ENCODE measurements at regions not wholly inside any gene's neighbourhood (a gene's known extent, or its start where the extent isn't known, plus 50 kb on each side); places are given as distances from the start of the nearest gene placed in this dataset.
A peak's percentile ranks its signal among the peaks of the same experiment; 100 is the strongest.

GRCh38 chr9:129250786-129251185 lies 72.7 kb upstream of the IER5L start:
- no peak for DNase-seq

GRCh38 chr9:129247285-129248153 lies 69.5 kb upstream of the IER5L start:
- DNase-seq, result no peak

GRCh38 chr9:129245276-129245675 lies 67.2 kb upstream of the IER5L start:
- no peak for DNase-seq

GRCh38 chr9:129242971-129243561 lies 65.0 kb upstream of the IER5L start:
- no peak for DNase-seq

- DNase-seq, result no peak
Measured at GRCh38 chr9:129242191-129242941, 64.3 kb upstream of the IER5L start.

- DNase-seq, result no peak
Measured at GRCh38 chr9:129241725-129242124, 63.7 kb upstream of the IER5L start.

- DNase-seq, result no peak
Measured at GRCh38 chr9:129240581-129241211, 62.6 kb upstream of the IER5L start.

- no peak for DNase-seq
Measured at GRCh38 chr9:129239946-129240490, 62.0 kb upstream of the IER5L start.

- no peak for DNase-seq
Measured at GRCh38 chr9:129237803-129238202, 59.7 kb upstream of the IER5L start.

GRCh38 chr9:129237164-129237611 lies 59.1 kb upstream of the IER5L start:
- DNase-seq, result peak; percentile 32

- no peak for DNase-seq
Measured at GRCh38 chr9:129236441-129237145, 58.5 kb upstream of the IER5L start.

- DNase-seq, result peak; percentile 36
Measured at GRCh38 chr9:129235931-129236331, 57.9 kb upstream of the IER5L start.

GRCh38 chr9:129235041-129235930 lies 57.2 kb upstream of the IER5L start:
- DNase-seq, result no peak

- DNase-seq, result no peak
Measured at GRCh38 chr9:129234491-129234890, 56.4 kb upstream of the IER5L start.

GRCh38 chr9:129232839-129233591 lies 55.0 kb upstream of the IER5L start:
- DNase-seq, result no peak

GRCh38 chr9:129231759-129232158 lies 53.7 kb upstream of the IER5L start:
- DNase-seq, result no peak

GRCh38 chr9:129231022-129231739 lies 53.1 kb upstream of the IER5L start:
- no peak for DNase-seq

- no peak for DNase-seq
Measured at GRCh38 chr9:129230302-129230701, 52.2 kb upstream of the IER5L start.
